ENCODE measurements at regions not wholly inside any gene's neighbourhood (a gene's known extent, or its start where the extent isn't known, plus 50 kb on each side); places are given as distances from the start of the nearest gene placed in this dataset.

DNA sequence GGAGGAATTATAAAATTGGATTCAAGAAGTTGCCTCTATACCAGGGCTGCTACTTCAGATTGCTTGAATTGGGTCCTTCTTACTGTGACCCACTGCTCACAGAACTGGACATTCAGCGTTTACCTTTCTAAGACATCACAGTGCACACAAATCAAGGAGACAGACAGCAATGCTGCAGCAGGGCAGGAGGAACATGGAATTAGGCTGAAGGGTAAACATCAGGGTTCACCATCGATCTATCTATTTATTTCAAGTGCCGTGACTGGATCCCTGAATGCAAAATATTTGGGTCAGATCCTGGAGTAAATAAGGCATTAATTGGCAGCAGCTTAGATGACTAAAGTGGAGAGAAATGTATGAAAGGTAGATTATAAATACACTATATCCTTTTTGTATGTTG lies 76.9 kb upstream of the HMGA2 start:
- Histone ChIP-seq H3K27ac (ENCODE audit: low read depth, low read length) (no peak overlapping the region), H3K4me3 (ENCODE audit: low read depth in 1 of 5, low read length in 5 of 5) (no peak overlapping the region), H3K27me3 (ENCODE audit: control insufficient read depth in 5 of 5, insufficient read depth in 4 of 5, low read length in 5 of 5) (peaks cover 0 to 4% (median 4%) of the 10 kb centered on the region in 5 donors), H3K9me3 (ENCODE audit: control insufficient read depth in 5 of 5, low read length in 5 of 5) (no peaks in the 10 kb centered on the region), H3K36me3 (ENCODE audit: control insufficient read depth in 5 of 5, insufficient read depth in 5 of 5, low read length in 5 of 5) (no peaks in the 10 kb centered on the region), H3K9ac (ENCODE audit: low read length in 5 of 5) (no peak overlapping the region), H3K4me1 (ENCODE audit: control insufficient read depth in 5 of 5, insufficient read depth in 5 of 5, low read length in 5 of 5) (peaks cover 0 to 5% (median 4%) of the 10 kb centered on the region in 5 donors)

GRCh38 chr12:65748332-65748731 lies 76.0 kb upstream of the HMGA2 start:
- no peaks in the 10 kb centered on the region for H3K36me3 ChIP-seq (ENCODE audit: control insufficient read depth in 5 of 5, insufficient read depth in 5 of 5, low read length in 5 of 5)
- H3K27me3 ChIP-seq (ENCODE audit: control insufficient read depth in 5 of 5, insufficient read depth in 4 of 5, low read length in 5 of 5): peaks cover 0 to 3% (median 0%) of the 10 kb centered on the region in 5 donors
- H3K4me3 ChIP-seq (ENCODE audit: low read depth in 1 of 5, low read length in 5 of 5): no peak overlapping the region
- H3K27ac ChIP-seq (ENCODE audit: low read depth, low read length): no peak overlapping the region
- no peaks in the 10 kb centered on the region for H3K9me3 ChIP-seq (ENCODE audit: control insufficient read depth in 5 of 5, low read length in 5 of 5)
- no peak overlapping the region for H3K9ac ChIP-seq (ENCODE audit: low read length in 5 of 5)
- no peaks in the 10 kb centered on the region for H3K4me1 ChIP-seq (ENCODE audit: control insufficient read depth in 5 of 5, insufficient read depth in 5 of 5, low read length in 5 of 5)

GRCh38 chr12:65754290-65754689 lies 70.0 kb upstream of the HMGA2 start:
- Histone ChIP-seq H3K9ac (ENCODE audit: low read length in 5 of 5) (no peak overlapping the region), H3K4me3 (ENCODE audit: low read depth in 1 of 5, low read length in 5 of 5) (no peak overlapping the region), H3K27ac (ENCODE audit: low read depth, low read length) (no peak overlapping the region), H3K36me3 (ENCODE audit: control insufficient read depth in 5 of 5, insufficient read depth in 5 of 5, low read length in 5 of 5) (no peaks in the 10 kb centered on the region), H3K27me3 (ENCODE audit: control insufficient read depth in 5 of 5, insufficient read depth in 4 of 5, low read length in 5 of 5) (peaks cover 0 to 3% (median 0%) of the 10 kb centered on the region in 5 donors), H3K4me1 (ENCODE audit: control insufficient read depth in 5 of 5, insufficient read depth in 5 of 5, low read length in 5 of 5) (no peaks in the 10 kb centered on the region), H3K9me3 (ENCODE audit: control insufficient read depth in 5 of 5, low read length in 5 of 5) (no peaks in the 10 kb centered on the region)

GRCh38 chr12:65754744-65755595 lies 69.3 kb upstream of the HMGA2 start:
- Histone ChIP-seq H3K4me3 (ENCODE audit: low read depth in 1 of 5, low read length in 5 of 5) (no peak overlapping the region), H3K27me3 (ENCODE audit: control insufficient read depth in 5 of 5, insufficient read depth in 4 of 5, low read length in 5 of 5) (peaks cover 0 to 3% (median 0%) of the 10 kb centered on the region in 5 donors), H3K9me3 (ENCODE audit: control insufficient read depth in 5 of 5, low read length in 5 of 5) (no peaks in the 10 kb centered on the region), H3K36me3 (ENCODE audit: control insufficient read depth in 5 of 5, insufficient read depth in 5 of 5, low read length in 5 of 5) (no peaks in the 10 kb centered on the region), H3K27ac (ENCODE audit: low read depth, low read length) (no peak overlapping the region), H3K4me1 (ENCODE audit: control insufficient read depth in 5 of 5, insufficient read depth in 5 of 5, low read length in 5 of 5) (no peaks in the 10 kb centered on the region), H3K9ac (ENCODE audit: low read length in 5 of 5) (no peak overlapping the region)

DNA sequence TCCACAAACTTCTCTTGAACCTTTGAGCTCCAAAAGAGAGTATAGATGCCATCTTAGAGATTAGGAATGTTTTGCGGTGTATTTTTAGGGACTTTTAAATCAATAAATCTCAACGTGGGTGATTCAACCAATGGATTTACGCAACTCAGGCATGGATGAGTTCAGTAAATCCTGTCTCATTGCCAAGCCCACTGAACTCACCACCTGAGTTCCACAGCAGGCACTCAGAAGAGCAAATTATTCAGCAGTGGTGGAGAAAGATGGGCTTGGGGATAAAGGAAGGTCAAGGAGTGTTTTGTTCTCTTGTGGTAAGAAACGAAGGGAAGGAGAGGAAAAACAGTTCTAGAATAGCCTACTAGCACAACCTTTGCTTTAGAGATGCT lies 68.7 kb upstream of the HMGA2 start:
- Histone ChIP-seq H3K9ac (ENCODE audit: low read length in 5 of 5) (no peak overlapping the region), H3K9me3 (ENCODE audit: control insufficient read depth in 5 of 5, low read length in 5 of 5) (no peaks in the 10 kb centered on the region), H3K27me3 (ENCODE audit: control insufficient read depth in 5 of 5, insufficient read depth in 4 of 5, low read length in 5 of 5) (peaks cover 0 to 3% (median 0%) of the 10 kb centered on the region in 5 donors), H3K27ac (ENCODE audit: low read depth, low read length) (no peak overlapping the region), H3K36me3 (ENCODE audit: control insufficient read depth in 5 of 5, insufficient read depth in 5 of 5, low read length in 5 of 5) (no peaks in the 10 kb centered on the region), H3K4me3 (ENCODE audit: low read depth in 1 of 5, low read length in 5 of 5) (no peak overlapping the region), H3K4me1 (ENCODE audit: control insufficient read depth in 5 of 5, insufficient read depth in 5 of 5, low read length in 5 of 5) (no peaks in the 10 kb centered on the region)

DNA sequence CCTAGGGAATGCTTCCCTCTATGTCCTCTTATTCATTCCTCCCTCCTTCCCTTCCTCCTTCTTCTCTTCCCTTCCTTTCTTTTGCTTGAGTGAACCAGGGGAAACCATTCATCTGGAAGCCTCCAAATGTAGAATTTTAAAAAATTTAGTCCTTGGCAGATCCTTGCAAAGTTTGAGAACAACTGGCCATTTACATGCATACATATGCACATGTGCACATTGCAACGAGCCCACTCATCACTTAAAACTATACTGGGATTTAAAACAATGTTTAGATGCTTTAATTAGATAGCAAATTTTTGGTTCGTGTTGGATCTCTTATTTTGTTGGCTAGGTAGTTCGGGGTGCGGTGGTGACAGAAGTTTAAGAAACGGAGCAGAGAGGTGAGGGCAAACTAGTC lies 68.0 kb upstream of the HMGA2 start:
- no peaks in the 10 kb centered on the region for H3K36me3 ChIP-seq (ENCODE audit: control insufficient read depth in 5 of 5, insufficient read depth in 5 of 5, low read length in 5 of 5)
- peaks cover 0 to 3% (median 0%) of the 10 kb centered on the region in 5 donors for H3K27me3 ChIP-seq (ENCODE audit: control insufficient read depth in 5 of 5, insufficient read depth in 4 of 5, low read length in 5 of 5)
- H3K9ac ChIP-seq (ENCODE audit: low read length in 5 of 5): no peak overlapping the region
- H3K27ac ChIP-seq (ENCODE audit: low read depth, low read length): no peak overlapping the region
- H3K4me3 ChIP-seq (ENCODE audit: low read depth in 1 of 5, low read length in 5 of 5): no peak overlapping the region
- no peaks in the 10 kb centered on the region for H3K4me1 ChIP-seq (ENCODE audit: control insufficient read depth in 5 of 5, insufficient read depth in 5 of 5, low read length in 5 of 5)
- no peaks in the 10 kb centered on the region for H3K9me3 ChIP-seq (ENCODE audit: control insufficient read depth in 5 of 5, low read length in 5 of 5)

GRCh38 chr12:65756956-65757511 lies 67.2 kb upstream of the HMGA2 start:
- Histone ChIP-seq H3K9ac (ENCODE audit: low read length in 5 of 5) (no peak overlapping the region), H3K36me3 (ENCODE audit: control insufficient read depth in 5 of 5, insufficient read depth in 5 of 5, low read length in 5 of 5) (no peaks in the 10 kb centered on the region), H3K4me3 (ENCODE audit: low read depth in 1 of 5, low read length in 5 of 5) (no peak overlapping the region), H3K9me3 (ENCODE audit: control insufficient read depth in 5 of 5, low read length in 5 of 5) (no peaks in the 10 kb centered on the region), H3K4me1 (ENCODE audit: control insufficient read depth in 5 of 5, insufficient read depth in 5 of 5, low read length in 5 of 5) (no peaks in the 10 kb centered on the region), H3K27ac (ENCODE audit: low read depth, low read length) (no peak overlapping the region), H3K27me3 (ENCODE audit: control insufficient read depth in 5 of 5, insufficient read depth in 4 of 5, low read length in 5 of 5) (peaks cover 0 to 3% (median 0%) of the 10 kb centered on the region in 5 donors)

GRCh38 chr12:65758401-65758800 lies 65.9 kb upstream of the HMGA2 start:
- Histone ChIP-seq H3K36me3 (ENCODE audit: control insufficient read depth in 5 of 5, insufficient read depth in 5 of 5, low read length in 5 of 5) (no peaks in the 10 kb centered on the region), H3K9me3 (ENCODE audit: control insufficient read depth in 5 of 5, low read length in 5 of 5) (no peaks in the 10 kb centered on the region), H3K27ac (ENCODE audit: low read depth, low read length) (no peak overlapping the region), H3K4me3 (ENCODE audit: low read depth in 1 of 5, low read length in 5 of 5) (no peak overlapping the region), H3K4me1 (ENCODE audit: control insufficient read depth in 5 of 5, insufficient read depth in 5 of 5, low read length in 5 of 5) (no peaks in the 10 kb centered on the region), H3K9ac (ENCODE audit: low read length in 5 of 5) (no peak overlapping the region), H3K27me3 (ENCODE audit: control insufficient read depth in 5 of 5, insufficient read depth in 4 of 5, low read length in 5 of 5) (peaks cover 0 to 3% (median 0%) of the 10 kb centered on the region in 5 donors)

GRCh38 chr12:65759735-65760134 lies 64.5 kb upstream of the HMGA2 start:
- no peak overlapping the region for H3K9ac ChIP-seq (ENCODE audit: low read length in 5 of 5)
- H3K36me3 ChIP-seq (ENCODE audit: control insufficient read depth in 5 of 5, insufficient read depth in 5 of 5, low read length in 5 of 5): no peaks in the 10 kb centered on the region
- no peak overlapping the region for H3K4me3 ChIP-seq (ENCODE audit: low read depth in 1 of 5, low read length in 5 of 5)

GRCh38 chr12:65761301-65761700 lies 63.0 kb upstream of the HMGA2 start:
- H3K4me3 ChIP-seq (ENCODE audit: low read depth in 1 of 5, low read length in 5 of 5): no peak overlapping the region
- no peaks in the 10 kb centered on the region for H3K4me1 ChIP-seq (ENCODE audit: control insufficient read depth in 5 of 5, insufficient read depth in 5 of 5, low read length in 5 of 5)
- no peak overlapping the region for H3K9ac ChIP-seq (ENCODE audit: low read length in 5 of 5)
- no peaks in the 10 kb centered on the region for H3K36me3 ChIP-seq (ENCODE audit: control insufficient read depth in 5 of 5, insufficient read depth in 5 of 5, low read length in 5 of 5)
- H3K27ac ChIP-seq (ENCODE audit: low read depth, low read length): no peak overlapping the region
- no peaks in the 10 kb centered on the region for H3K27me3 ChIP-seq (ENCODE audit: control insufficient read depth in 5 of 5, insufficient read depth in 4 of 5, low read length in 5 of 5)
- no peaks in the 10 kb centered on the region for H3K9me3 ChIP-seq (ENCODE audit: control insufficient read depth in 5 of 5, low read length in 5 of 5)

More at GRCh38 chr12:65759735-65760134, 64.5 kb upstream of the HMGA2 start:
- H3K4me1 ChIP-seq (ENCODE audit: control insufficient read depth in 5 of 5, insufficient read depth in 5 of 5, low read length in 5 of 5): no peaks in the 10 kb centered on the region
- H3K27me3 ChIP-seq (ENCODE audit: control insufficient read depth in 5 of 5, insufficient read depth in 4 of 5, low read length in 5 of 5): peaks cover 0 to 3% (median 0%) of the 10 kb centered on the region in 5 donors
- no peaks in the 10 kb centered on the region for H3K9me3 ChIP-seq (ENCODE audit: control insufficient read depth in 5 of 5, low read length in 5 of 5)
- no peak overlapping the region for H3K27ac ChIP-seq (ENCODE audit: low read depth, low read length)
